NCI-H1092 treated with DMSO at 0.1 percent for 48 hours (cell line): ENCODE measurements at regions not wholly inside any gene's neighbourhood (a gene's known extent, or its start where the extent isn't known, plus 50 kb on each side); places are given as distances from the start of the nearest gene placed in this dataset.

ENCODE experiments used
- DNase-seq: peaks from one replicate; lab custom pipeline; 2025; lab: John Stamatoyannopoulos, UW

DNA sequence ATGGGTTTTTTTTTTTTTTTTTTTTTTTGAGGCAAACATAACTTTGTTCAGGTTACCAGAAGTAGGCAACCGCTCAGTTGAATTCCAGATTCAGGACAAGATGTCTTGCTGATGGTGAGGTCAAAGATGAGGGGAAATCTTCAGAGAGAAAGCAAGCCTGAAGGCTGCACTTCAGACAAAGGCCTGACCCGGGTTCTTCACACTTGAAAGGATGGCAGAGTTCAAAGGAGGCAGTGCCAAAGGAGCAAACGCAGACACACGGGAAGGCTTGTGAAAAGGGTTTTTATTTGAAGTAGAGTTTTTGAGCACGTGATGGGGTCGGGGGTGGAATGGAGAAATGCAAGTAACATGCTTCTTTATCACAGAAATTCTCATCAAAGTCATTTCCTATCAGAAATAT lies 960.2 kb upstream of the EEF2KMT start:
- no peak for DNase-seq

DNA sequence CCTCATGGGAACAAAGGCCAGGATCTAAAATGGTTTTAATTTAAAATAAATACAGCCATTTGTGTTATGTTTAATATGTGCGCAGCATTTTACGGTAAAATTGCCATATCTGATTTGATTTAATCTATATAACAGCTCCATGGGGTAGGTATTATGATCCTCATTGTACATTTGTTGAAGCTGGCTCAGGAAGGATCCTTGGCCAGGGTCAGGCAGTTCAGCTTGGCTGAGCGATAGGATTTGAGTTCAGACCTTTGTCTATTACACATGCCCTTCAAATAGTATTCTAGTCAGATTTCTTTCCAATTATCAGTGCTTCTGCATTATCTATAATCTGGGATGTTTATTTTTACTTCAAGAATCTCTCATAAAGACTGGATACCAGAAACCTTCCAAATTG lies 950.4 kb upstream of the EEF2KMT start:
- DNase-seq = no peak

DNA sequence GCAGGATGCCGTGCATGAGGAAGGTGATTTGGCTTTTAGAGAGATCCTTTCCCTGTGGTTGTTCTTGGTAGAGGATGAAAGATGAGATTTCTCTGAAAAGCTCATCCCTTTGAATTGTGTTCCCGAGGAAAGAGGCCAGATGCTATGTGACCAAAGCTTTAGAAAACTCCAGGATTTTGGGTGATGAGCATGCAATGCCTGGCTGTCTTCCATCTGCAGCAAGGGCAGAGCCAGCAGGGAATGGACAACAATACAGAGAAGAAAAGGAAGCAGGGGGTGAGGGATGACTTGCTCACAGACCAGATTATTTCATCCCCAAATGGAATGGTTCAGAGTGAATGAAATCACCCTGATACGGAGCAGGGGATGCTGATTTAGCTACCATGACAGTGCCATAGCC lies 949.7 kb upstream of the EEF2KMT start:
- DNase-seq = no peak

DNA sequence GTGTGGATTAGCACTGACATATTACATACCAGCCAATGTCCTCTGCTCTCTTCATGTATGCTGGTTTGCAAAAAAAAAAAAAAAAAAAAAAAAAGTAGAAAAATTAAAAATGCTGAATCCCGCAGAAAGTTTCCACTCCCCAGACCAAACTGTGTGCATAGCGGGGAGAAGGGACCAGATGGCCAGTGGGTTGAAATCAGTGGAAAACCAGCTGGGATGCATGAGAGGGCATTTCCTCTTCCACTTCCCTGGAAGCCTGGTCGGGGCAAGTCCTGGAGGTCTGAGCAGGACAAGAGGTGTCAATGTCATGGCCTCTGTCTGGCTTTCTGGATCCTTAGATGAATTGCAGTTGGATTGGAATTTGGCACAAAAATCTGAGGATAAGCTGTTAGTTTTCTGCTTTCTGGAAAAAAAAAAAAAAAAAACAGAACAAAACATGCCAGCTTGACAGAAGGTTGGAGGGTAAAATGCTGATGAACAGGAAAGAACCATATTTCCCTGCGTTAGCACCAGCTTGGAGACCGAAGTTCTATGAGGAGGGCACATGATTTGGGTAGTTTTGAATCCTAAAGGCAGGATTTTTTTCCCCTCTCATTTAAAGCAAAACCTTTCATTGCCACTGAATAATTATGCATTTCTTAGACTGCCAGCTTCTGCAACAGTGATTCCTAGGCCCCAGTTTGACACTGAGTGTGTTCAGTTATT lies 941.5 kb upstream of the EEF2KMT start:
- no peak for DNase-seq

DNA sequence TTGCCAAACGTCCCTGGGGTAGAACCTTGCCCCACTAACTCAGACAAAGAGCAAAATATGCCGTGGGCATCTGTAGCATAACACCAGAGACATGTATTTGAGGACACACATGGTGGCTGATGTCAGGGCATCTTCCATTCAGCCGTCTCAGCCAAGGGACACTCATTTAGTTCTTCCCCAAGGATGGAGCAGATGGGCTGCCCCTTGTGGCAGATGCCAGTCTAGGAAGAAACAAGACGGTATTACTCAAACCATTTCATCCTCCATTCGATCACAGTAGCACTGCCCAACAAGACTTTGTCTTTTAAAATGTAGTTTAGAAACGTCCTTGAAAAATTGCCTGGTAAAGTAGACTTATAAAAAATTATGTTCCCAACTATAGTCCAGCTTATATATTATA lies 937.6 kb upstream of the EEF2KMT start:
- no peak for DNase-seq

DNA sequence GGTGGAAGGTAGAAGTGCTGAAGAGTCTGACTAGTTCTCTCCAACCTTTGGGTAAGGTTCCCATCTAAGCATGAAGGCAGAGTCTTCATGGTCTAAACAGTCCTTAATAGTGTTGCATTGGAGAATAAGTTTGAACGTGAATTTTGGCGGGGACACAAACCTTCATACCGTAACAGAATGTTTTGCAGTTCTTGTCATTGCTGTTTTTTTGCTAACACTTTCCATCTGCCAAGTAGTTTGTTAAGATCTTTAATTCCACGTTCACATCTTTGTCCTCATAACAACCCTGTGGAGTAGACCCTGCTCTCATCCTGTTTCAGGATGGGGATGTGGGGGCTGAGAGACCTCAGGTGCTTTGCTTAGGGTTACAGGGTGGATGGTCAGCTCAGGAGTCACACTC lies 936.9 kb upstream of the EEF2KMT start:
- DNase-seq = no peak

DNA sequence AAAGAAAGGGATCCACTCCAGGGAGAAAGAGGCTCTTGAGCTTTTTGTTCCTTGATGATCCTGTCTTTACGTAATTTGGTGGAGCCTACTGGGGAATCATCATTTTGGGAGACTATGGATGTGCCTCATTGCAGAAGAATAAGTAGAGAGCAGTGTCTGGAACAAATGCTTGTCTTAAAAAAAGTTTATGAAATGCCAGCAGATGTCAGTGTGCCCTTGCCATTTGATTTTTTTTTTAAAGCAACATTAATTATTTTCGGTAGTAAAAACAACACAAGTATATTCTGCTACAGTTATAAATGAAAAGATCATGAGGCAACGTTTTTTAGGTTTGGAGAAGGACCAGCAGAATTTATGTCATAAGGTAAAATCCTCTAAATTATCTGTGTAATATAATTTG lies 934.8 kb upstream of the EEF2KMT start:
- DNase-seq = peak; percentile 6

DNA sequence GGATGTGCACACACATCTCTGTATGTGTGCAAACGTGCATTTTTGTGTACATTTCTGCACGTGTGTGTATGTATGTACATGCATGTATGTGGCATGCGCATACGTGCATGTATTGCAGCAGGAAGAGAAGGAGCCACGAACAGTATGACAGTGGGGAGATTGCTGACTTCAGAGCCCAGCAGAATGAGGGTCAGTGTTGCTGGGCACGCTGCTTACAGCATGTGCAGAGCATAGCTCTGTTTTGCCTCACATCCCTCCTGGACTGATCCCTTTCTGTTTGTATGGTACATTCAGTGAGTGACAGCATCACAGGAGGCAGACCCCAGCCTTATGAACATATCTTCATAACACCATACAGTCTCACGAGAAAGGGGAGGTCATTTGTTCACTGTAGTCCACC lies 934.0 kb upstream of the EEF2KMT start:
- no peak for DNase-seq

DNA sequence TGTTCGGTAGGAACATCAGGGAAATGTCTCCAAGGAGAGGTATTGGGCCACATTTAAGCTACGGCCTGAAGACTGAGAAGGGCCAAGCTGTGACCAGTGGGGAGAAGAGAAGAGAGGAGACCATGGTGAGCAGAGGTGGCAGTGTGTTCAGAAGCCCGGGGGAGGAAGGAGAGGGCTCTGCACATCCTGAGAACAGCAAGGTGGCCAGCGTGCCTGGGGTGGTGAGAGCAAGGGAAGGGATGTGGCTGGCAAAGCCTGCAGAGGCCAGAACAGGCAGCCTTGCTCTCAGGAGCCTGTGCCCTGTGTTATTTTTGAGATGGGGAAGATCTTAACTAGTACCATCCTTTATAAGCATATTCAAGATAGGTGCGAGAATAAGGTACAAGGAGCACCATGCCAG lies 933.5 kb upstream of the EEF2KMT start:
- no peak for DNase-seq

DNA sequence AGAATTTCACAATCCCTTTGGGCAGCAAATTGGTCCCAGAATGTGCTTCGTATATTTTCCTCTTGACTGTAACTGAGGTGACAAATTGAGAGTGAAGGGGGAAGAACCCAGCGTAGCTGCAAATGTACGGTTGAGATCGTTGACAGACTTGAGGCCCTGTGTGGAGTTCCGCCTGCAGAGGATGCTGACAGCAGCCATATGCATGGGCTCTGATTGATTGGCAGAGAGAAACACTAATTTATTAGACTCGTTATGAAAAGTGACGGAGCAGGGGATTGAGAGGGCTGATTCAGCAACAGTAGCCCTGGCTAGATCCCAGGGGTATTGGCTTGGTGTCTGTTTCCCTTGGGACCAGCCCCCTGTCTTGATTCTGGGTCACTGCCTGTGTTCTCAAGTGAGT lies 930.1 kb upstream of the EEF2KMT start:
- no peak for DNase-seq

DNA sequence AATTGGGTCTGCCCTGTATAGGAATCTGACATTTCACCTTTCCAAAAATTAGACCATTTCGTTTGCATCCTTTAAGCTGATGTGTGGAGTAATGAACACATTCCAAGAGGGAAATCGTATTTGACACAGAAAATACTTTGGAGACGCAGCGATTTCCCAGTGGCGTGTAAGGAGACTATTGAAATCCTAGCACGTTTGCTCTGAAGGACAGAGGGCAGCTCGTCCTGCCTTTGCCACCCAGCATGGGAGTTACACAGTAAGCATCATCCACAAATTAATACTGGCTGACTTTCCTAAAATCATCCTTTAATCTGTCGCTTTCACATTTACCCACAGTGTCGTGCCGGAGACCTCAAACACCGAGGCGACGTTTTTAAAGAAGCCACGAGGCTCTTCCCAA lies 925.9 kb upstream of the EEF2KMT start:
- no peak for DNase-seq

DNA sequence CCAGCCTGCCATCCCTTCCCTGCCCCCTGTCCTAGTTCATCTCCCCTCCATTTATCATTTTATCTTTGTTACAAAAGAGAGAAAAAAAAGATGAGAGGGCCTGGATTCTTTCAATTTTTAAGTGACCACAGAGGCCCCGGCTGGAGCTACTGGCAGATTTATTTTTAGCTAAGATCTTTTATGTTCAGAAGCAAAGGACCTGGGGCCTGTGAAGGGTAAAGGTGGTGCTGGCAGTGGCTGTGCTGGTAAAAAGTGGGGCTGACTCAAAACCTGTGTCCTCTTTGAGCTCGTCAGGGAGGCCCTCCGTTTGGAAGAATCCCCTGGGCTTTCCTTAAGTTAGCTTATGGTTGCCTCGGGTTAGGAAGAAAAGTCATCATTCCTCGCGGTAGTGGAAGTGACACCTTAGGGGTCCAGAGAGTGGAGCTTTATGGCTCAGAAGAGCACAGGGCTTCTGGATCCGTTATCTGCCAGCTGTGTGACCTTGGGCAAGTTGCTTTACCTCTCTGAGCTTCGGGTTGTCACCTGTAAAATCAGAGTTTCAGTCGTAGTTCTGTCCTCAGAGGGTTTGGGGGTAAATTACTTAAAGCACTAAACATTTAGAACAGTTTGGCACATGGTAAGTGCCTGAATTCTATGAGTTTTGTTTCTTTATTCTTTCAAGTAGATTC lies 923.8 kb upstream of the EEF2KMT start:
- no peak for DNase-seq

DNA sequence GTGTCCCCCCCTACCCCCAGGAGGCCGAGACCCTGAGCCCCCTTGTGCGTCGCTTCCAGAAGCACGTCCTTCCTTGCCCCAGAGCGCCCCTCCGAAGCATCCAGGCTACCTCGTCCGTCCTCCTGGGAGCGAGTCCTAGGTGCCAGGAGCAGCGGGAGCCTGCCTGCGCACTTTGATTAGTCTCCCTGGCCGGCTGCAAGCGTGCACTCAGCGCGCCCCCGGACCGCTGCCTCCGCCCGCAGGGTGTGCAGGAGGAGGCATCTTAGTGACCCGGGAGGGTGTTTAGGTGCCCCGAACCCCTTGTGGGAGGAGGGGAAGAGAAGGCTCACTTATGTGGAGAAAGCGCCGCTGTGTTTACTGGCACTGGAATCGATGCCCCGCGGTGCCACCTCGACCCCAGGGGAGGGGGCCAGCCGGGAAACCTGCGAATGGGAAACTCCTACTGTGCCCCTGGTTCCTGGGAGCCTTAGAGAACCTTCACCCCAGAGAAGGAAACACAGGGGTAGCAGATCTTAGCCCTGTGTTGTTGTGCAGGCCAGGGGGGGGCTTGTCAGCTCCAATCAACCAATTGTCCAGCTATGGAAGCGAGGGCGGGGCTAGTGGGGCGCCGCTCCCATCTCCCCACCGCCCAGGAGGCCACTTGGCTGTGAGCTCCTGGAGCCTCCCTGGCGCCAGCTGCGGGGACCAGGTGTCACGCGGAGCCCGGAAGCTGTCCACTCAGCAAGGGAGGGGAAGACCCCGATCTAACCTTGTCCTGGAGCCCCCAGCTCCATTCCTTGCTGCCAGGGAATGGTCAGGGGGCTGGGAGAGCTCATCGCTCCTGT lies 922.8 kb upstream of the EEF2KMT start:
- DNase-seq = no peak

DNA sequence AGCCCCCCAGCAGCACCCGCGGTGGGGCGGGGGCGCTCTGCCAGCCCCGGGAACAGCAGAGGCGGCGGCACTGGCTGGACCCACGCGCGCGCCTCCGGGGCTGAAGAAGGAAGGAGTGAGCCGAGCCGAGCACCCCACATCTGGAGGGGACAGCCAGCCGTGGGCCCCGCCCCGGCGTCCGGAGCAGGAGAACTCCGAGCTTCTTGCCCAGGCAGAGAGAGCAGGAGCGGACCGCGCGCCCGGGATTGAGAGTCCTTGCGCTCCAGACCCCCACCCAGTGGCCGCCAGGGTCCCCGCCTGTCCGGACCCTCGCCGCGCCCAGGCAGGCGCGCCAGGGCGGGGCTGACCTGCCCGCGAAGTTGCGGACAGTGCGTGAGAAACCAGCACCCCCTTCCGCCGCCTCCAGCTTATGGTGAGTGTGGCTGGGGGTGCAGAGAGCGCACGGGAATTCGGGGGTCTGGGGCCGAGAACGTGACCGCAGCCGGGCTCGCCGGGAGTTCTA lies 921.9 kb upstream of the EEF2KMT start:
- DNase-seq = no peak

DNA sequence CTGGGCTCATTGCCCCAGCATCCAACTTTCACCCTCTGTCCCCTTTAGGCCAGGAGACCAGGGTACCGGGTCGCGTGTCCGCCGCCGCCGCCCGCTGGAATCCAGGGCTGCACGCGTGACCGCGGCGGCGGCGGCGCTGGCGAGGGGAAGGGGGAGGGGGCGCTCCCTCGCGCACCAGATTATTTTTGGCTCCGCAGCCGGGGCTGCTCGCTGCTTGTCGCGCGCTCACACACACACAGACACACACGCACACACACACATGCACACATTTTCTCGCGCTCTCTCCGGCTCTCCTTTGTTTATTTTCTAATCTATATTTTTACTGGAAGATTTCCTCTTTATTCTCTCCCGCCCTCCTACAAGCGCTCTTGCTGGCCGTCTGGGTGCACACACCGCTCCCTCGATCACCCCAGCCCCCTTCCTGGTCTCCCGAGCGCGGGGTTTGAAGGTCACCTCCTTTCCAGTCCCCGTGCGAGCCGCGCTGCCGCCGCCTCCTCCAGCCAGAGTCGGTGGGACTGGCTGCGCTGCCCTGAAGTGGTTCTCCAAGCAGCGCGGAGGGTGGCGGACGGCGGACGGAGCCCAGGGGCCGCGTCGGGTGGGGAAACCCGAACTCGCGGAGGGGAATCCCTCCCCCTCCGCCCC lies 921.4 kb upstream of the EEF2KMT start:
- no peak for DNase-seq

DNA sequence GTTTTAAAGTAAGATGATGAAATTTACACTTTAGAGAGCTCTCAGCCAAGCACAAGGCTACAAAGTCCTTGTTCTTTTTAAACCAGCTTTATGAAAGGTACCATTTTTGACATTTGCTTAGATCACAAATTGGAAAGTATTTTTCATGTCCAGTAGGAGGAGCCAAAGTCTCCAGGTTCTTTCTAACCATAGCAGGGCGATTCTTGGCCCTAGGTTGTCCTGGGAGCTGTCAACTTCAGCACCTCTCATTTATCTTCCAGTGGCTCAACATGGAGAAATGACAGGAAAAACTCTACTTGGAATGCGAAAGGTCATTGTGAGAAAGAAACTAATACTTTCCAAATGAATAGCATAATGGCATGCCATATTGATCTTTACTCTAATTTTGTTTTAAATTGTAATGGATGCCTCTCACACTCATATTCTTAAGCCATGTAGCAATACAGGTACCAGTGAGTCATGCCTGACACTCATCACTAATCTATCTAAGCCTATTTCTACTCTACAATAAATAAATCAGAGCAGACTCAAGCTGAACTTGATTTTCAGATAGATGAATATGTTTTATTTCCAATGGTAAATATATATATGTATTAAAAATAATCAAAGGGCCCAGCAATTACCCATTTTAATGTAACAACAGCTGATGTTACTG lies 919.1 kb upstream of the EEF2KMT start:
- DNase-seq = no peak

DNA sequence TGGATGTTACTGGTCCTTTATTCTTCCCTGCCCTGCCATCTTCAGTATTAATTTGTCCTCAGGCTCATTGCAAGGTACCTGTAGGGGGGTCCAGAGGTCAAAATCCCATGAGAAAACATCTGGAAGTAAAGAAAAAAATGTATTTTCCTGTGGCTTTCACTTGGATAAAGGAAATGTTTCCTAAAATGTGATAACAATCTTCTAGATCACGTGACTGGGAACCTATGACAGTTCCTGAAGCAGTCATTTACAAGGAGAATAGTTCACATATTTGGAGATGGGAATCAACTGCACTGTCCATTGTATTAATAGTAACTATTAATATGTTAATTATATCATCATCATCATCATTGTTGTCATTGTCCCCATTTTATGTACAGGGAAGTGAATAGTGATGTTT lies 915.1 kb upstream of the EEF2KMT start:
- DNase-seq = no peak

DNA sequence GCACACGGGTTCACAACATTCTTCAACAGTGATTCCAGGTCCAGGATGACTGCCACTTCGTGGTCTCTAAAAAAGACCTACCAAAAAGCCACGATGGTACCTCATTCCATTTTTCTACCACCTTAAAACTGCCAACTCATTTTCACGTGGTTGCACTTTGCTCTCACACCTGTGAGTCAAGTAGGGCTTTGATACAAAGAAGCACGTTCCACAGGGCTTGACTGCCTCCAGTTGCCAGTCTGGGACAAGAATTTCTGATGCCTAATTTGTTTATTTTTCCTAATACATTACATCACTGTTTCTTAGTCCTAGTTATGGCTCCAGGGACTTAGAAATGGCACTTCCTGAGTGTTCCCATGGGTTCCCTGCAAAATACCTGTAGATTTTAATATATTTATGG lies 911.6 kb upstream of the EEF2KMT start:
- no peak for DNase-seq

DNA sequence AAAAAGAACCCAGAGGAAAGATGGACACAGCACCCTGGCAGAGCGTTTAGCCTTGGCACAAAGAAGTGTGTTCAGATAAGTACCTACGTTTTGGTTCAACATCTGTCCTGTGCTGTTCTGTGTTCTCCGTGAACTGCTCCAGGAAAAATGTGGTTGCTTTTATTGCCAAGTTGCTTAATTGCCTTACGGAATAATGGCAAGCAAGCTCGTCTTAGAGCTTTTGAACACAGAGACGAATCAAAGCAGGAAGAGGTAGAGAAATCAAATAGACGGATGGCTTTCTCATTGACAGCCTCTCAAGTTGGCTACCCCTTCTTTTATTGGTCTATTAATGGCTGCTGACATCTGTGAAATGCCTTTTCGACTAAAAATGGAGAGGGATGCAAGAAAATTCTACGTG lies 911.1 kb upstream of the EEF2KMT start:
- no peak for DNase-seq

DNA sequence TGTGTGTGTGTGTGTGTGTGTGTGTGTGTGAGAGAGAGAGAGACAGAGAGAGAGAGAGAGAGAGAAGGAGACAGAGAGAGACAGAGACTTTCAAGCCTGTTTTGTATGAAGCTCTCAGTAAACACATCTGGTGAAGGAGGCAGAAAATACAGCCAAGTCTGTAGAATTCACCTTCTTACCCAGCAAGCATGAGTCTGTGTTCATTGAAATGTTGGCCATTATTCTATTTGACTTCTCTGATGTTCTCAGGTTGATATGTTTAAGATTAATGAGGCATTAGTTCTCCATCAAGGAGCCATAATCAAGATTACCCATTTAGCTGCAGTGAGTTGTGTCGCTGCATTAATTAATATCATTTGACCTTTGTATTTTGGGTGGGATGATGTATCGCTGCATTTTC lies 895.8 kb upstream of the EEF2KMT start:
- no peak for DNase-seq

DNA sequence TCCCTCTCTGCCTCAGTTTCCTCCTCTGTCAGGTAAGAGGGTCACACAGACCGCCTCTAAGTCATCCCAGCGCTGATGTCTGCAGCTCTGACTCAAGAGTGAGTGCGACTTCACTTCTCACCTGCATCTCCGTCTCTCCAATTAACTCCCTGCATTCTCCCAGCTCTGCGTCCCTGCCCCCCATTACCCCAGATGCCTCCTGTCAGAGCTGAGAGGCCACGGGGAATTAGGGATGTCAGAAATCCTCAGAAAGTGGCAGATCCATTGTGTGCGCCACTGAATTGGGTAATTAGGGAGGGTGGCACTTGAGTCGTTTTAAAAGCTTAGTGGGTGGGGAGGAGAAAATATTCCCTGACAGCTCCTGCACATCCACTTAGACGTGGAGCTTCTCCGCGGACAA lies 885.4 kb upstream of the EEF2KMT start:
- DNase-seq = no peak
